ENCODE measurements at regions not wholly inside any gene's neighbourhood (a gene's known extent, or its start where the extent isn't known, plus 50 kb on each side); places are given as distances from the start of the nearest gene placed in this dataset.

GRCh38 chr14:103192246-103192840 lies 69.1 kb downstream of the TNFAIP2 start:
- no peak for TF ChIP-seq CTCF (IDR thresholded peaks at IDR 0.05)
- no peak for TF ChIP-seq POLR2A (IDR thresholded peaks at IDR 0.05)

Measured in testis (tissue), 2 donors.